ENCODE measurements at regions not wholly inside any gene's neighbourhood (a gene's known extent, or its start where the extent isn't known, plus 50 kb on each side); places are given as distances from the start of the nearest gene placed in this dataset.
A peak's percentile ranks its signal among the peaks of the same experiment; 100 is the strongest.

GRCh38 chr15:35301088-35301487, 216.0 kb upstream of the NANOGP8 start:
- no peak for DNase-seq (ENCODE audit: insufficient read length, low spot score)
- FAIRE-seq = no peak
- TF ChIP-seq CTCF (IDR thresholded peaks at IDR 0.05; ENCODE audit: insufficient read depth, missing control alignments) = no peak

GRCh38 chr15:35299059-35299735, 214.1 kb upstream of the NANOGP8 start:
- no peak for TF ChIP-seq CTCF (IDR thresholded peaks at IDR 0.05; ENCODE audit: insufficient read depth, missing control alignments)
- no peak for DNase-seq (ENCODE audit: insufficient read length, low spot score)
- no peak for FAIRE-seq

DNA sequence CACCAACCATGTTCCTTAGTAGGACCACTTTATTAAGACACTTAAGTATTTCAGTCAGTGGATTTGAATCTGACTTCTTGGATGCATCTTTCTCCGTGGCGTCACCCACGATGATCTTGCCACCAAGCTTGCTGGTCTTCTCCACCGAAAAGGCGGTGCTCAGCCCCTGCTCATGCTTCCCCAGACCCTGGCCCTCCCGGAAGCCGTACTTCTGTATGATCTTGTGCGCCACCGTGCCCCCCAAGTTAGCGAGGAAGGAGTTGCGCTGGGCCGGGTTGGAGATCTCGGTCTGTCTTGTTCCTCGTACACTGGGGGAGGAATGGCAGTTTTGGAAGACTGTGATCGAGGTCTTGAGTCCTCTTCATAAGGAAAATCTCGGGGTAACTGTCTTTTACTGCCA, 213.4 kb upstream of the NANOGP8 start:
- FAIRE-seq = no peak
- no peak for TF ChIP-seq CTCF (IDR thresholded peaks at IDR 0.05; ENCODE audit: insufficient read depth, missing control alignments)
- no peak for DNase-seq (ENCODE audit: insufficient read length, low spot score)

GRCh38 chr15:35293353-35294130, 208.4 kb upstream of the NANOGP8 start:
- no peak for DNase-seq (ENCODE audit: insufficient read length, low spot score)
- no peak for TF ChIP-seq CTCF (IDR thresholded peaks at IDR 0.05; ENCODE audit: insufficient read depth, missing control alignments)
- no peak for FAIRE-seq

GRCh38 chr15:35290301-35290721, 205.2 kb upstream of the NANOGP8 start:
- no peak for FAIRE-seq
- no peak for TF ChIP-seq CTCF (IDR thresholded peaks at IDR 0.05; ENCODE audit: insufficient read depth, missing control alignments)
- DNase-seq (ENCODE audit: insufficient read length, low spot score) = no peak

DNA sequence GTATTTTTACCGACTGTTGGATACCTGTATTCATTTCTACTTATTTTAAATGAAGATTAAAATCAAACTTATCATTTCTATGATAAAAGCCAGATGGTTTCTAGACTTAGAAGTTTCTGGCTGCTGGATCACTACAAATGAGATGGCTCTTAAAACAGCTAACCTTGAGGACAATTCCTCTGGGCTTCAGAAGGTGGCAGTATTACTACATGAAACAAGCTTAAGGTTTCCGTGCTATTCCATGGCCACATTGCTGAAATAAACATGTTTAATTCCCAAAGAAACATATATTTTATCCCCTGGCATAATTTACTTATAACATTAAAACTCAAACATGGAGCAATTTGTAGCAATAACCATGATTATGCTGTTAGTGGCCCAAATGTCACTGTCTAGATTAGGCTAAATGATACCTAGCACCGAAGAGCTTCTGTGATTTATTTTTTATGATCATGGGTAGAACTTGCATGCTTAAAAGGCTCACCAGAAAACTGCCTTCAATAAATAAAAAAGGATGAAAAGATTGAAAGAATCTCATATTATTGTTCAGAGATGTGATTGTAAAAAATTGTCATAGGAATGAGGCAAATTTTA, 204.0 kb upstream of the NANOGP8 start:
- TF ChIP-seq CTCF (IDR thresholded peaks at IDR 0.05; ENCODE audit: insufficient read depth, missing control alignments) = peak; percentile 85
- FAIRE-seq (peak; percentile 38), DNase-seq (ENCODE audit: insufficient read length, low spot score) (no peak)
